ENCODE measurements at regions not wholly inside any gene's neighbourhood (a gene's known extent, or its start where the extent isn't known, plus 50 kb on each side); places are given as distances from the start of the nearest gene placed in this dataset.

- TF ChIP-seq CTCF (IDR thresholded peaks at IDR 0.05; ENCODE audit: poor library complexity) (no peak), EZH2 (IDR thresholded peaks at IDR 0.05; ENCODE audit: borderline replicate concordance) (no peak)
Observed at GRCh38 chr10:61063034-61063433, 119.0 kb upstream of the RHOBTB1 start.
